WTC11 (cell line): ENCODE measurements at regions not wholly inside any gene's neighbourhood (a gene's known extent, or its start where the extent isn't known, plus 50 kb on each side); places are given as distances from the start of the nearest gene placed in this dataset.

Experiments used
- ATAC-seq: fragments of 200-7000 bp; cut with Tn5 transposase; 2 replicates; pipeline ENCODE4 v1.10.0; 2021; ENCODE audit warnings: mild to moderate bottlenecking, moderate library complexity
- CTCF ChIA-PET: fragments of 300-600 bp; sonication (Branson Sonifier 250); formaldehyde crosslinking; loops from one replicate; lab custom pipeline; 2021; ENCODE audit warnings: antibody characterized with exemption; lab: Charles Lee
- POLR2A ChIA-PET: fragments of 350-600 bp; sonication (Branson Sonifier 250); formaldehyde crosslinking; loops from one replicate; lab custom pipeline; 2021; ENCODE audit warnings: antibody characterized with exemption; lab: Charles Lee
- DNase-seq: peaks from one replicate; pipeline ENCODE4 v3.0.0; 2021; ENCODE audit warnings: low spot score
- H3K27ac Mint-ChIP-seq: 2 replicates; pipeline ENCODE4 v1.8.0; 2021; ENCODE audit warnings: mixed read lengths
- H3K27me3 Mint-ChIP-seq: 2 replicates; pipeline ENCODE4 v1.8.0; 2021; ENCODE audit warnings: low read depth, mild to moderate bottlenecking, moderate library complexity, mixed read lengths
- H3K36me3 Mint-ChIP-seq: 2 replicates; pipeline ENCODE4 v1.8.0; 2021; ENCODE audit warnings: mixed read lengths
- H3K4me1 Mint-ChIP-seq: 2 replicates; pipeline ENCODE4 v1.8.0; 2022; ENCODE audit warnings: mixed read lengths
- H3K4me3 Mint-ChIP-seq: 2 replicates; pipeline ENCODE4 v1.8.0; 2021; ENCODE audit warnings: mild to moderate bottlenecking, moderate library complexity, mixed read lengths
- H3K9me3 Mint-ChIP-seq: 2 replicates; pipeline ENCODE4 v1.8.0; 2021; ENCODE audit warnings: mixed read lengths
- ELF4 ChIP-seq: sonication (generic); formaldehyde crosslinking; IDR thresholded peaks from 2 replicates; pipeline ENCODE4 v1.8.1; 2022; ENCODE audit warnings: low read depth, mild to moderate bottlenecking, moderate library complexity, missing genetic modification reagents
- FOXJ3 ChIP-seq: sonication (generic); formaldehyde crosslinking; IDR thresholded peaks from 2 replicates; pipeline ENCODE4 v1.9.0; 2021; ENCODE audit warnings: missing genetic modification reagents, mild to moderate bottlenecking, borderline replicate concordance
- FOXK1 ChIP-seq: sonication (generic); formaldehyde crosslinking; IDR thresholded peaks from 2 replicates; pipeline ENCODE4 v1.8.0; 2022; ENCODE audit warnings: mild to moderate bottlenecking, moderate library complexity, missing genetic modification reagents
- FOXP1 ChIP-seq: sonication (generic); formaldehyde crosslinking; IDR thresholded peaks from 2 replicates; pipeline ENCODE4 v1.8.0; 2022; ENCODE audit warnings: missing genetic modification reagents, mild to moderate bottlenecking, moderate library complexity, borderline replicate concordance
- GRHL2 ChIP-seq: fragments of 250-450 bp; sonication (Bioruptor Pico); IDR thresholded peaks from 2 replicates; pipeline ENCODE4 v1.8.0; 2022; ENCODE audit warnings: mild to moderate bottlenecking, moderate library complexity; ENCODE audit not compliant: insufficient replicate concordance, severe bottlenecking
- KAT7 ChIP-seq: sonication (generic); formaldehyde crosslinking; IDR thresholded peaks from 2 replicates; pipeline ENCODE4 v1.8.1; 2023; ENCODE audit warnings: missing genetic modification reagents, mild to moderate bottlenecking, borderline replicate concordance
- MXD4 ChIP-seq: fragments of 250-450 bp; sonication (Bioruptor Pico); IDR thresholded peaks from 2 replicates; pipeline ENCODE4 v1.8.0; 2021; ENCODE audit warnings: mild to moderate bottlenecking, moderate library complexity, borderline replicate concordance
- NFATC4 ChIP-seq: fragments of 250-450 bp; sonication (Bioruptor Pico); IDR thresholded peaks from 2 replicates; pipeline ENCODE4 v1.9.0; 2021; ENCODE audit warnings: mild to moderate bottlenecking
- NR2C2 ChIP-seq: sonication (generic); formaldehyde crosslinking; IDR thresholded peaks from 2 replicates; pipeline ENCODE4 v1.8.0; 2022; ENCODE audit warnings: mild to moderate bottlenecking, missing genetic modification reagents
- PRRX2 ChIP-seq: fragments of 250-450 bp; sonication (Bioruptor Pico); IDR thresholded peaks from 2 replicates; pipeline ENCODE4 v1.8.0; 2021; ENCODE audit warnings: mild to moderate bottlenecking
- TCF7 ChIP-seq: sonication (generic); formaldehyde crosslinking; IDR thresholded peaks from 2 replicates; pipeline ENCODE4 v1.8.0; 2022; ENCODE audit warnings: mild to moderate bottlenecking, low read depth, missing genetic modification reagents, moderate library complexity
- TEAD1 ChIP-seq: sonication (generic); formaldehyde crosslinking; IDR thresholded peaks from 2 replicates; pipeline ENCODE4 v1.8.0; 2022; ENCODE audit warnings: mild to moderate bottlenecking, missing genetic modification reagents
- TP53 ChIP-seq: sonication (generic); formaldehyde crosslinking; IDR thresholded peaks from 2 replicates; pipeline ENCODE4 v1.8.1; 2023; ENCODE audit warnings: mild to moderate bottlenecking, missing genetic modification reagents
- ZNF317 ChIP-seq: sonication (generic); formaldehyde crosslinking; IDR thresholded peaks from 2 replicates; pipeline ENCODE4 v1.8.1; 2023; ENCODE audit warnings: low read depth, mild to moderate bottlenecking, moderate library complexity, missing genetic modification reagents, borderline replicate concordance
- ZNF423 ChIP-seq: fragments of 250-450 bp; sonication (Bioruptor Pico); IDR thresholded peaks from 2 replicates; pipeline ENCODE4 v2.1.2; 2022; ENCODE audit warnings: mild to moderate bottlenecking, moderate library complexity
- ZNF671 ChIP-seq: fragments of 250-450 bp; sonication (Bioruptor Pico); IDR thresholded peaks from 2 replicates; pipeline ENCODE4 v1.8.0; 2021; ENCODE audit warnings: mild to moderate bottlenecking
- TF ChIP-seq, protein P1 (sequence below): fragments of 250-450 bp; sonication (Bioruptor Pico); conservative IDR thresholded peaks from 2 replicates; pipeline ENCODE4 v1.9.0; 2021; ENCODE audit warnings: mild to moderate bottlenecking
- TF ChIP-seq, protein P2 (sequence below): fragments of 250-450 bp; sonication (Bioruptor Pico); IDR thresholded peaks from 2 replicates; pipeline ENCODE4 v2.1.2; 2022; ENCODE audit warnings: mild to moderate bottlenecking, moderate library complexity
- TF ChIP-seq, protein P3 (sequence below): sonication (generic); formaldehyde crosslinking; IDR thresholded peaks from 2 replicates; pipeline ENCODE4 v1.8.0; 2022; ENCODE audit warnings: mild to moderate bottlenecking, missing genetic modification reagents
- TF ChIP-seq, protein P4 (sequence below): sonication (generic); formaldehyde crosslinking; IDR thresholded peaks from 2 replicates; pipeline ENCODE4 v1.8.1; 2023; ENCODE audit warnings: mild to moderate bottlenecking, missing genetic modification reagents
- TF ChIP-seq, protein P5 (sequence below): sonication (generic); formaldehyde crosslinking; IDR thresholded peaks from 2 replicates; pipeline ENCODE4 v1.8.1; 2023; ENCODE audit warnings: mild to moderate bottlenecking, missing genetic modification reagents, moderate library complexity

DNA sequence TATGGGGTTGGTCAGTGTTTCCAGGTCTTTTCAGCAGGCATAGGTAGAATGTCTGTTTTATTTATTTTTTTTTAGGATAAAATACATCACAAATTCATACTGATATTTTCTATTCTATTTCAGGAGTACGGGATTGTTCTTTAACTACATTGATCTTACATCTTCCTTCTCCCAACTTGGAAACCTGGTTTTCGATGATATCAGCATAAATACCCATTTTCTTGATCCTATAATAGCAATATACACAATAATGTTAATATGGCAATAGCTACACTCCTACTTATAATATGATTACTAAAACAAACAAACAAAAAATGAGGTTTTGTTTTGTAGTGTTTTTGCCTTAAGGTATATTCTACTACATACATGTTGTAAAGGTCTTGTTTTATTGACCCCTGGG lies 962.4 kb upstream of the GOT2 start (continued):
- no peak for TF ChIP-seq FOXP1 (CRISPR knock-in tag)
- TF ChIP-seq ZNF317 (CRISPR knock-in tag): no peak
- no peak for TF ChIP-seq TP53
- no peak for TF ChIP-seq NR2C2 (CRISPR knock-in tag)
- no peak for TF ChIP-seq ZNF671 (CRISPR knock-in tag)
- no peak for TF ChIP-seq KAT7 (CRISPR knock-in tag)
- no peak for TF ChIP-seq TCF7 (CRISPR knock-in tag)

DNA sequence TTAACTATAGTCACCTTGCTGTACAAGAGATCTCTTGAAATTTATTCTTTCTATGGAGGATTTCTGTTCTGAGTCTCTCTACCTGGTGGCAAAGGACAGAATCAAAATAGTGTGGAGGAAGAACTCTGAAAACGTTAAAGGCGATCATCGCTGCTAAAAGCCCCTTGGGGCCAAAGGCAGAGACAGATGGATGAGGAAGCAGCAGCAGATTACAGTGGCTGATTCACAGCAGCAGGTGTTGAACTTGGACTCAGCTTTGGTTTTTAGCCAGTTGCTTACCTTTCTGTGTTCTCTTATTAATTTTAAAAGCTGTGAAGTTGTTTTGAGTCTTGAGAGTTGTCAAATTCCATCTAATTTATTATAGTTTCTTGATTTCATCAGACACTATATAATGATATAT lies 956.1 kb upstream of the GOT2 start:
- no peak overlapping the region for H3K27ac Mint-ChIP-seq
- no peak for TF ChIP-seq NFATC4 (CRISPR knock-in tag)
- TF ChIP-seq TEAD1 (CRISPR knock-in tag): no peak
- TF ChIP-seq, protein P1, sequence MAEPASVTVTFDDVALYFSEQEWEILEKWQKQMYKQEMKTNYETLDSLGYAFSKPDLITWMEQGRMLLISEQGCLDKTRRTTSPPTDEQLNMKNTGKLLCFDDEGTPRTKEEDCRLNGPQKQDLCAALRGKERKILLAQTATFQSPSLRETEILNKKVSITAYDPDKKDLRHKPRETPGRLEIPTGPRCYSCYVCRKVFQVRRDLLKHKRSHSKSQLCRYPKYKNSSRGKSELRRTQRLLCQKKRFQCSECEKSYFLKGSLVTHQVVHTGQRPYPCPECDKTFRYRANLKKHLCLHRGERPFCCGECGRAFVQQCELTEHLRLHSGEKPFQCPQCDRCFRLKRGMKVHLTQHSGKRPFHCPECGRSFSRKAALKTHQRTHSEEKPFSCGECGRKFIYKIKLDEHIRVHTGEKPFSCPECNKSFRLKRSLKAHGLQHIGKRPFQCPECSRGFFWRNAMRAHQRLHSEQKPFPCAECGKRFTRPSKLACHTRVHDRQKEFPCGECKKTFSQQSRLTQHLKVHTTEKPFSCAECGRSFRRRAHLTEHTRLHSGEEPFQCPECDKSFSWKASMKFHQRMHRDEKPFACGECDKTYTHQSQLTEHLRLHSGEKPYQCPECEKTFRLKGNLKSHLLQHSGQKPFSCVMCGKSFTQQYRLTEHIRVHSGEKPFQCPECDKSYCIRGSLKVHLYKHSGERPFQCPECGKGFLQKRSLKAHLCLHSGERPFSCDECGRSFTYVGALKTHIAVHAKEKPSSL (CRISPR knock-in tag): no peak
- TF ChIP-seq MXD4 (CRISPR knock-in tag): no peak
- TF ChIP-seq, protein P2, sequence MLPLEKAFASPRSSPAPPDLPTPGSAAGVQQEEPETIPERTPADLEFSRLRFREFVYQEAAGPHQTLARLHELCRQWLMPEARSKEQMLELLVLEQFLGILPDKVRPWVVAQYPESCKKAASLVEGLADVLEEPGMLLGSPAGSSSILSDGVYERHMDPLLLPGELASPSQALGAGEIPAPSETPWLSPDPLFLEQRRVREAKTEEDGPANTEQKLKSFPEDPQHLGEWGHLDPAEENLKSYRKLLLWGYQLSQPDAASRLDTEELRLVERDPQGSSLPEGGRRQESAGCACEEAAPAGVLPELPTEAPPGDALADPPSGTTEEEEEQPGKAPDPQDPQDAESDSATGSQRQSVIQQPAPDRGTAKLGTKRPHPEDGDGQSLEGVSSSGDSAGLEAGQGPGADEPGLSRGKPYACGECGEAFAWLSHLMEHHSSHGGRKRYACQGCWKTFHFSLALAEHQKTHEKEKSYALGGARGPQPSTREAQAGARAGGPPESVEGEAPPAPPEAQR: no peak
- TF ChIP-seq PRRX2 (CRISPR knock-in tag): no peak
- no peak for TF ChIP-seq FOXJ3 (CRISPR knock-in tag)
- no peak for TF ChIP-seq TP53
- TF ChIP-seq, all 79 proteins: peak for 0
- Mint-ChIP-seq H3K4me1 (peaks cover 21% of the 10 kb centered on the region), H3K4me3 (no peak overlapping the region), H3K9me3 (peaks cover 36% of the 10 kb centered on the region), H3K36me3 (peaks cover 31% of the 10 kb centered on the region), H3K27me3 (no peaks in the 10 kb centered on the region; the same call in none of the 2 replicates)
- ChIA-PET POLR2A (no interaction called here), CTCF (no interaction called here)
- DNase-seq: no peak
- no peak for ATAC-seq

DNA sequence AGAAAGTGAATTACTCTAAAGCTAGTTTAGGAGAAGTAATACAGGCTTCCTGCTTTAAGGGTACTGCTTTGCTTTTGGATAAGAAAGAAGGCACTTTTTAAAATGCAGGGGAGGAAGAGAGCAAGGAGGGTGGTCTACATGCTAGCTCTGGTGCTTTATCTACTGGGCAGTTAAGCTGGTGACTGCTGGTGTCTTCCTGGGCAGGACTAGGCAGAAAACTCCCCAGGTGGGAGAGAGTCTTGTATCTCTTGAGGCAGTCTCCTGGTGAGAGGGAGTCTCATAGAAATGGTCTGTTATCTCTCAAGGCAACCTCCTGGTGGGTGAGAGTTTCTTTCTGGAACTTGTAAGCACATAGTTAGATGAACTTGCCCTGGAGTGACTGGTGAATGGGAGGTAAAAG lies 953.9 kb upstream of the GOT2 start:
- no peak for DNase-seq
- H3K27me3 Mint-ChIP-seq: no peaks in the 10 kb centered on the region; the same call in none of the 2 replicates
- peak overlapping the region; percentile 87 for H3K27ac Mint-ChIP-seq
- peaks cover 21% of the 10 kb centered on the region for H3K4me1 Mint-ChIP-seq
- ChIA-PET POLR2A (no interaction called here), CTCF (no interaction called here)
- peaks cover 46% of the 10 kb centered on the region for H3K9me3 Mint-ChIP-seq
- ATAC-seq: peak; percentile 69
- TF ChIP-seq ZNF423 (CRISPR knock-in tag): peak; percentile 95
- TF ChIP-seq, protein P3, sequence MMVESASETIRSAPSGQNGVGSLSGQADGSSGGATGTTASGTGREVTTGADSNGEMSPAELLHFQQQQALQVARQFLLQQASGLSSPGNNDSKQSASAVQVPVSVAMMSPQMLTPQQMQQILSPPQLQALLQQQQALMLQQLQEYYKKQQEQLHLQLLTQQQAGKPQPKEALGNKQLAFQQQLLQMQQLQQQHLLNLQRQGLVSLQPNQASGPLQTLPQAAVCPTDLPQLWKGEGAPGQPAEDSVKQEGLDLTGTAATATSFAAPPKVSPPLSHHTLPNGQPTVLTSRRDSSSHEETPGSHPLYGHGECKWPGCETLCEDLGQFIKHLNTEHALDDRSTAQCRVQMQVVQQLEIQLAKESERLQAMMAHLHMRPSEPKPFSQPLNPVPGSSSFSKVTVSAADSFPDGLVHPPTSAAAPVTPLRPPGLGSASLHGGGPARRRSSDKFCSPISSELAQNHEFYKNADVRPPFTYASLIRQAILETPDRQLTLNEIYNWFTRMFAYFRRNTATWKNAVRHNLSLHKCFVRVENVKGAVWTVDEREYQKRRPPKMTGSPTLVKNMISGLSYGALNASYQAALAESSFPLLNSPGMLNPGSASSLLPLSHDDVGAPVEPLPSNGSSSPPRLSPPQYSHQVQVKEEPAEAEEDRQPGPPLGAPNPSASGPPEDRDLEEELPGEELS: no peak
- peaks cover 40% of the 10 kb centered on the region for H3K36me3 Mint-ChIP-seq
- H3K4me3 Mint-ChIP-seq: no peak overlapping the region

DNA sequence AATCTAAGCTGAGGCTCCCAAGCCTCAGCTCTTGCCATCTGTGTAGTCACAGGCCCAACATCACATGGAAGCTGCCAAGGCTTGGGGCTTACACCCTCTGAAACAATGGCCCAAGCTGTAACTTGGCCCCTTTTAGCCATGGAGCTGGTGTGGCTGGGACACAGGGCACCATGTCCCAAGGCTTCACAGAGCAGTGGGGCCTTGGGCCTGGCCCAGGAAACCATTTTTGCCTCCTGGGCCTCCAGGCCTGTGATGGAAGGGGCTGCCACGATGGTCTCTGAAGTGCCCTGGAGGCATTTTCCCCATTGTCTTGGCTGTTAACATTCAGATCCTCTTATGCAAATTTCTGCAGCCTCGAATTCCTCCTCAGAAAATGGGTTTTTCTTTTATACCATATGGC lies 952.3 kb upstream of the GOT2 start:
- Mint-ChIP-seq H3K4me3 (no peak overlapping the region), H3K36me3 (peaks cover 40% of the 10 kb centered on the region), H3K27ac (no peak overlapping the region), H3K4me1 (peaks cover 21% of the 10 kb centered on the region), H3K9me3 (peaks cover 48% of the 10 kb centered on the region), H3K27me3 (no peaks in the 10 kb centered on the region; the same call in none of the 2 replicates)
- ATAC-seq (no peak), DNase-seq (no peak)
- CTCF ChIA-PET: no interaction called here
- POLR2A ChIA-PET: no interaction called here
- TF ChIP-seq, protein P4, sequence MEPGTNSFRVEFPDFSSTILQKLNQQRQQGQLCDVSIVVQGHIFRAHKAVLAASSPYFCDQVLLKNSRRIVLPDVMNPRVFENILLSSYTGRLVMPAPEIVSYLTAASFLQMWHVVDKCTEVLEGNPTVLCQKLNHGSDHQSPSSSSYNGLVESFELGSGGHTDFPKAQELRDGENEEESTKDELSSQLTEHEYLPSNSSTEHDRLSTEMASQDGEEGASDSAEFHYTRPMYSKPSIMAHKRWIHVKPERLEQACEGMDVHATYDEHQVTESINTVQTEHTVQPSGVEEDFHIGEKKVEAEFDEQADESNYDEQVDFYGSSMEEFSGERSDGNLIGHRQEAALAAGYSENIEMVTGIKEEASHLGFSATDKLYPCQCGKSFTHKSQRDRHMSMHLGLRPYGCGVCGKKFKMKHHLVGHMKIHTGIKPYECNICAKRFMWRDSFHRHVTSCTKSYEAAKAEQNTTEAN (CRISPR knock-in tag): no peak
- TF ChIP-seq, protein P5, sequence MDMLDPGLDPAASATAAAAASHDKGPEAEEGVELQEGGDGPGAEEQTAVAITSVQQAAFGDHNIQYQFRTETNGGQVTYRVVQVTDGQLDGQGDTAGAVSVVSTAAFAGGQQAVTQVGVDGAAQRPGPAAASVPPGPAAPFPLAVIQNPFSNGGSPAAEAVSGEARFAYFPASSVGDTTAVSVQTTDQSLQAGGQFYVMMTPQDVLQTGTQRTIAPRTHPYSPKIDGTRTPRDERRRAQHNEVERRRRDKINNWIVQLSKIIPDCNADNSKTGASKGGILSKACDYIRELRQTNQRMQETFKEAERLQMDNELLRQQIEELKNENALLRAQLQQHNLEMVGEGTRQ: no peak
- TF ChIP-seq FOXK1 (CRISPR knock-in tag) (no peak), ELF4 (no peak), NFATC4 (CRISPR knock-in tag) (no peak), GRHL2 (no peak), ZNF671 (CRISPR knock-in tag) (no peak)
- TF ChIP-seq, protein P3: no peak
